GM21786 (cell line): ENCODE measurements at regions not wholly inside any gene's neighbourhood (a gene's known extent, or its start where the extent isn't known, plus 50 kb on each side); places are given as distances from the start of the nearest gene placed in this dataset.
"Not testable (repeated sequence)": the region's sequence is repeated elsewhere in the genome, so short reads cannot be mapped to it uniquely, and the experiment has no call there.

Experiments used
- ATAC-seq: cut with Tn5 transposase; IDR thresholded peaks from one replicate; pipeline ENCODE4 v1.9.1; 2021; ENCODE audit not compliant: unreplicated experiment

GRCh38 chr4:164058776-164059445 lies 564.4 kb downstream of the TMA16 start:
- no peak for ATAC-seq

- no peak for ATAC-seq
Observed at GRCh38 chr4:164060456-164060855, 566.0 kb downstream of the TMA16 start.

- no peak for ATAC-seq
Observed at GRCh38 chr4:164068392-164068791, 573.9 kb downstream of the TMA16 start.

DNA sequence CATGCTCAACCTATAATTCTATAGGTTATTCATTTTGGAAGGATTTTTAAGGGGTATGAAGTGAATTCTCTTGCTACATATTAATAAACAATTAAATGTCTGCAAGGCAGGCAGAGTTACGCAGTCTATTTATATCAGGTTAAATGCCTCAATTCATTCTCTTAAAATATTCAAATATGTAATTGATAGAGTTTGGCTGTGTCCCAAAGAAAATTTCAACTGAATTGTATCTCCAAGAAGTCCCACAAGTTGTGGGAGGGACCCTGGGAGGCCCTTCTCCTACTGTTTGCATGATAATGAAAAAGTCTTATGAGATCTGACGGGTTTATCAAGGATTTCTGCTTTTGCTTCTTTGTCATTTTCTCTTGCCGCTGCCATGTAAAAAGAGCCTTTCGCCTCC lies 576.1 kb downstream of the TMA16 start:
- ATAC-seq: no peak

DNA sequence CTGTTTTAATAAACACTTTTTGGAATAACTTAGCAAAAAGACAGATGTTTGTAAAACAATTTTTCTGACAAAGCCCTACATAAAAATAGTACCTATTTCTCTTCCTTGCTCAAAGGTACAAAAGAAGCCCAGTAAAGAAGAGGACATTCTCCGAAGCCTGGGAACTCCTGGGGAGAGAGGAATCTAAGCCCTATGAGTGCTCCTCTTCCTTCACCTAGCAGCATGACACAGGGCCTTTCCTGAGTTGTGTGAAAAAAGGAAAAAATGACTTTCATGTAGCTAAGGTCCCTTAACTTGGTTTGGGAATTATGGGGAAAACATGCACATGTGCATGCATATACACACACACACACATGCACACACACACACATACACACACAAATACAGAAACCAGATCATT lies 586.9 kb downstream of the TMA16 start:
- ATAC-seq: no peak

DNA sequence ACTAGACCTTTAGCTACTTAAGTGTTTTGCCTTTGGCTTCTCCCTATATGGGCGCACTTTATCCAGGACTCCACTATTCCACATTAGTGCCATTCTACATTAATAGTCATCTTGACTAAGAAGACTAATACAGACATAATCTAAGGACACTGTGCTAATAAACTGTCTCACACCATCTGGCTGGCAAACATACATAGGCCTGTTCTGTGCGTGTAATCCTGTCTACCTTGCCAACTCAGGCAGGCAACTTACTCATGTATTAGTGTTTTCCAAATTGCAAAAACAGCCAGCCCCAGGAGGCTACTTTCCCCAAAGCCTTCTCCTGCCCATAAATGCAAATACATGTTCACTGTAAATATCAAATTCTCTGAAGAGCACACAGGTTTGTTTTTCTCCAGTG lies 587.3 kb downstream of the TMA16 start:
- no peak for ATAC-seq

GRCh38 chr4:164087733-164088132 lies 593.2 kb downstream of the TMA16 start:
- ATAC-seq: no peak

- ATAC-seq: no peak
Observed at GRCh38 chr4:164095313-164096110, 601.0 kb downstream of the TMA16 start.

GRCh38 chr4:164096766-164097518 lies 602.5 kb downstream of the TMA16 start:
- ATAC-seq: no peak

DNA sequence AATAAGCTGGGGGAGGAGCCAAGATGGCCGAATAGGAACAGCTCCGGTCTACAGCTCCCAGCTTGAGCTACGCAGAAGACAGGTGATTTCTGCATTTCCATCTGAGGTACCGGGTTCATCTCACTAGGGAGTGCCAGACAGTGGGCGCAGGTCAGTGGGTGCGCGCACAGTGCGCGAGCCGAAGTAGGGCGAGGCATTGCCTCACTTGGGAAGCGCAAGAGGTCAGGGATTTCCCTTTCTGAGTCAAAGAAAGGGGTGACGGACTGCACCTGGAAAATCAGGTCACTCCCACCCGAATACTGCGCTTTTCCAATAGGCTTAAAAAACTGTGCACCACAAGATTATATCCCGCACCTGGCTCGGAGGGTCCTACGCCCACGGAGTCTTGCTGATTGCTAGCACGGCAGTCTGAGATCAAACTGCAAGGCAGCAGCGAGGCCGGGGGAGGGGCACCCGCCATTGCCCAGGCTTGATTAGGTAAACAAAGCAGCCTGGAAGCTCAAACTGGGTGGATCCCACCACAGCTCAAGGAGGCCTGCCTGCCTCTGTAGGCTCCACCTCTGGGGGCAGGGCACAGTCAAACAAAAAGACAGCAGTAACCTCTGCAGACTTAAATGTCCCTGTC lies 606.4 kb downstream of the TMA16 start:
- not testable (repeated sequence) for ATAC-seq

DNA sequence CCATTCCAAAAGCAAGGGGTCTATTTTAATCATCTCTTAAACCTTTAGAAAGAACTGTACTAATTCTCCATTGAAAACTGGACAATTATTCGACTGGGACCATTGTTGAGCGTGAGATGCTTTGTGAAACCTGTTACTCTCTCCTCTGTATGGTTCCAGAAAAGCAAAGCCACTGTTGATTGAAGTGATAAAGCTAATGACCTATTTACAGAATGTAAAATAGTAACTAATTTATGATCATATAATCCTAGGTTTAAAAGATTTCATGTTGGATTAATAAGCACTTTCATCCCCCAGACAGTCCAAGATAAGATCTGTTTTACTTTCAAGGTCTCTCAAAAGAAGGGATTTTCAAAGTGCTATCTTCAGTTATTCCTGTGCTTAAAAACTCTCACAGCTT lies 614.5 kb downstream of the TMA16 start:
- no peak for ATAC-seq

DNA sequence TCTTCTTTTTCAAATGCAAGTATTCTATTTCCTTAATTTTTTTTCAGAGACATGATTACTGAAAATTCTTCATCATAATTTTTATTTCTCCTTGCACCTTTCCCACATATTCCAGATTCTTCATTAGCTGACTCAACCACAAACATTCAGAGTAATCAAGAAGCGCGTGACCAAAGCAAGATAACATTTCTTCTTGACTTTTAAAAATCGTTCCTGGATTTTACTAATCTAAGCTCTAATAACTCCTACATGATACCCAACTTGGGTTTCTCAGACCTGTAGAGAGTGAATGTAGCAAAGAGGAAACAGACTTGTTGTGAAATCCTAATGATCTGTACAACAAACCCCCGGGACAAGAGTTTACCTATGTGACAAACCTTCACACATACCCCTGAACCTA lies 615.0 kb downstream of the TMA16 start:
- no peak for ATAC-seq

- no peak for ATAC-seq
Observed at GRCh38 chr4:164115236-164115635, 620.7 kb downstream of the TMA16 start.

- no peak for ATAC-seq
Observed at GRCh38 chr4:164116286-164116685, 621.8 kb downstream of the TMA16 start.

- no peak for ATAC-seq
Observed at GRCh38 chr4:164134388-164134787, 619.5 kb upstream of the SMIM31 start.

- ATAC-seq: no peak
Observed at GRCh38 chr4:164136180-164136616, 617.7 kb upstream of the SMIM31 start.

DNA sequence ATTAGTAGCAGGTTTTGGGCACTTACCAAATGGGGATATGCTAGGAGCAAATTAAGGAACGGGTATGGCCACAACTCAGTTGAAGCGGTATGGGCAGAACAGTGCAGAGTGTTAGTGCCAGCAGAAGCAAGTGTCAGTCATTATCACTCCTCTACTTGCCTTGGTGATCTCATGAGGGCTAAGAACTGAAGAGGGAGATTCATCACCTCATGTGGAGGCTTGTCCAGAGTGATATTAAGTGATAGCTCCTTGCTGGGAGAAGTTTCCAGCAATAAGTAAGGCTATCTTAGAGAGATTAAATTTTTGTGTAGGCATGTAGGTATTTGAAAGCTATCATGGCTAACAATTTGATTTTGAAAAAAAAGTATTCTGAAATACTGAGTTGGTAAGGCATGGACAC lies 615.4 kb upstream of the SMIM31 start:
- ATAC-seq: no peak

GRCh38 chr4:164139291-164139690 lies 614.6 kb upstream of the SMIM31 start:
- no peak for ATAC-seq

DNA sequence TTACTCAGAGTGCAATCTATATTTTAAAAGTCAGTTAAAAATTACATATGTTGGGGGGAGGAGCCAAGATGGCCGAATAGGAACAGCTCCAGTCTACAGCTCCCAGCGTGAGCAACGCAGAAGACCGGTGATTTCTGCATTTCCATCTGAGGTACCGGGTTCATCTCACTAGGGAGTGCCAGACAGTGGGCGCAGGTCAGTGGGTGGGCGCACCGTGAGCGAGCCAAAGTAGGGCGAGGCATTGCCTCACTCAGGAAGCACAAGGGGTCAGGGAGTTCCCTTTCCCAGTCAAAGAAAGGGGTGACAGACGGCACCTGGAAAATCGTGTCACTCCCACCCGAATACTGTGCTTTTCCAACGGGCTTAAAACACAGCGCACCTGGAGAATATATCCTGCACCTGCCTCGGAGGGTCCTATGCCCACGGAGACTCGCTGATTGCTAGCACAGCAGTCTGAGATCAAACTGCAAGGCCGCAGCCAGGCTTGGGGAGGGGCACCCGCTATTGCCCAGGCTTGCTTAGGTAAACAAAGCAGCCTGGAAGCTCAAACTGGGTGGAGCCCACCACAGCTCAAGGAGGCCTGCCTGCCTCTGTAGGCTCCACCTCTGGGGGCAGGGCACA lies 612.1 kb upstream of the SMIM31 start:
- ATAC-seq: not testable (repeated sequence)

DNA sequence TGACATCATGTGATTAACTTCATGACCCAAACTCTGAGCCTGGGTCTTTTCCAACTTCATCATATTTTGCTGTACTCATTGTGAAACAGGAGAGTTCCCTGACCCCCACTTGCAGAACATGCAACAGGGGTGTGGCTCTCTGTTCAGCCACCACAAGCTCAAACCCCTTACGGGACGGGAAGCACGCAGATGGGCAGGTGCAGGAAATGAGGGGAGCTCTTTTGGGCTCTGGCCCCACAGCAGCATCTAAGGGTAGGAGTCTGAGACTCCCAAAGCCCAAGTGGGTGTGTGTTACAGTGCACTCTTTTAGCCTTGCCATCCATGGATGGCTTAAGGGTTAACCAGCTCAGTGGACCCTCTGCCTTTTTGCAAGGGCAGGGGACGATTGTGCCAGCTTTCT lies 599.5 kb upstream of the SMIM31 start:
- no peak for ATAC-seq

- no peak for ATAC-seq
Observed at GRCh38 chr4:164169591-164169990, 584.3 kb upstream of the SMIM31 start.
